SK-MEL-5 (cell line): ENCODE measurements at regions not wholly inside any gene's neighbourhood (a gene's known extent, or its start where the extent isn't known, plus 50 kb on each side); places are given as distances from the start of the nearest gene placed in this dataset.
"Not testable (repeated sequence)": the region's sequence is repeated elsewhere in the genome, so short reads cannot be mapped to it uniquely, and the experiment has no call there.

Experiments used
- DNase-seq: peaks from one replicate; pipeline ENCODE4 v3.0.0-alpha.2; 2016; ENCODE audit warnings: low read depth, low spot score
- in situ Hi-C: cut with HindIII; loops from 2 replicates; pipeline ENCODE4 v1.10.0; 2016; ENCODE audit warnings: low sequenced_read_pairs, high pct_unique_total_duplicates, low pct_unique_long_range_greater_than_20kb

DNA sequence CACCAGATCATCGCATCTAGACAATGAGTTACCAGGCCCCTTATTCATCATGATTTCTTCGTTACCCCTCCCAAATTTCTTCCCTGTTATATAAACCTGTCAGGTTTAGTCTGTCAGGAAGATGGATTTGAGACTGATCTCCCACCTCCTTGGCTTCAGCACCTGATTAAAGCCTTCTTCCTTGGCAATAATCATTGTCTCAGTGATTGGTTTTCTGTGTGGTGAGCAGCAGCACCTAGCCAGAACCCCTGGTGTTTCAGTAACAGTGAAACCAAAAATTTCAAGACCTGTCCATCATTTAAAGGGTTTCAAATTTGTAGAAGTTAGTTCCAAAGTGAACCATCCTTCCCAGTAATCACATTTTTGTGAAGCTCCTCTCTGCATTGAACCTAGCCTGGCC is 209.8 kb upstream of the GJE1 start:
- DNase-seq: no peak
- in situ Hi-C loops: no loop called here

DNA sequence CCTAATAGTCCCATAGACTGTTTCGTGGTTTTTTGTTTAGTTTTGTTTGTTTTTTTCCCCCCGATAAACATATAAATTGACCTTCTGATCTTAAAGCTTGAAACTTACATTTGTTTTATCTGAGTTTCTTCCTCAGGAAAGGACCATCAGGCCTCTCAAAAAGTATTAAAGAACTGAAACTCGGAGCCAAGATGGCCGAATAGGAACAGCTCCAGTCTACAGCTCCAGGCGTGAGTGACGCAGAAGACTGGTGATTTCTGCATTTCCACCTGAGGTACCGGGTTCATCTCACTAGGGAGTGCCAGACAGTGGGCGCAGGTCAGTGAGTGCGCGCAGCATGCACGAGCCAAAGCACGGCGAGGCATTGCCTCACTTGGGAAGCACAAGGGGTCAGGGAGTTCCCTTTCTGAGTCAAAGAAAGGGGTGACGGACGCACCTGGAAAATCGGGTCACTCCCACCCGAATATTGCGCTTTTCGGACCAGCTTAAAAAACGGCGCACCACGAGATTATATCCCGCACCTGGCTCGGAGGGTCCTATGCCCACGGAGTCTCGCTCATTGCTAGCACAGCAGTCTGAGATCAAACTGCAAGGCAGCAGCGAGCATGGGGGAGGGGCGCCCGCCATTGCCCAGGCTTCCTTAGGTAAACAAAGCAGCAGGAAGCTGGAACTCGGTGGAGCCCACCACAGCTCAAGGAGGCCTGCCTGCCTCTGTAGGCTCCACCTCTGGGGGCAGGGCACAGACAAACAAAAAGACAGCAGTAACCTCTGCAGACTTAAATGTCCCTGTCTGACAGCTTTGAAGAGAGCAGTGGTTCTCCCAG is 215.8 kb upstream of the GJE1 start:
- in situ Hi-C loops, DNase-seq: not testable (repeated sequence)

DNA sequence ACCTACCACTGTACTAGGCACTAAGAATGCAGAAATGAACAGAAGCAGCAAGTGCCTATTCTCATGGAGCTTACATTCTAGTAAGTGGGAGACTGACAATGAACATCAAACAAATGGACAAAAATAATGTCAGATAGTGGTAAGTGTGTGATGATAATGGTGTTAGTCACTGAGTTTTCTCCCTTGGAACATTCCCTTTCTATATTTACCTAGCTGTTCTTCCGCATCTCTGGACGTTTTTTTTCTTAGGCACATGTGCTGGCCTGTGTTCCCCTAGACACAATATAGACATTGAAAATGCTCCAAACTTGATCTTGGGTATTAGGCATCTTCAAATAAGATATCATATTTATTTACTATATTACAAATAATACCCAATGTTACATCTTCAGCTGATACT is 218.1 kb upstream of the GJE1 start:
- in situ Hi-C loops: no loop called here
- no peak for DNase-seq

DNA sequence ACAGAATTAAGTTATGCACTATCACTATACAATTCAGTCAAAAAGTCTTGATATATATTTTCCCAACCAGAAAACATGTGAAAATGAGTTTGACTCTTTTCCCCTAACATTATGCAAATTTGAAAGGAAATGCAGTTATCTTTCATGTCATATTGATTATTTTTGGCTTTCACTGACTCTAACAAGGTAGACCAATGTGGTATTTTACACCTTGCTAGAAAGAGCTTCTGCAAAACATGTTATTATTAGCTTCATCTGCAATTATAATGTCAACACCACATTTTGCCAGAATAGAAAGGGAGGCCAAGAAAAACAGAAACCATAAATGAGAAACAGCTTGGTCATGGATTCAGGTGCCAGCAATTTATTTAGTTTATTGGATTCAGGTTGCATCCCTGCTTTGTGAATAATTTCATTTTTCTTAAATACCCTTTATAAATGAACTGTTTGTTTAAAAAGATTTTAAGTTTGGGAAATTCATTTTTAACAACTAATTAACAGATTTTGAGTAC is 226.1 kb upstream of the GJE1 start:
- DNase-seq: no peak
- in situ Hi-C loops: no loop called here

DNA sequence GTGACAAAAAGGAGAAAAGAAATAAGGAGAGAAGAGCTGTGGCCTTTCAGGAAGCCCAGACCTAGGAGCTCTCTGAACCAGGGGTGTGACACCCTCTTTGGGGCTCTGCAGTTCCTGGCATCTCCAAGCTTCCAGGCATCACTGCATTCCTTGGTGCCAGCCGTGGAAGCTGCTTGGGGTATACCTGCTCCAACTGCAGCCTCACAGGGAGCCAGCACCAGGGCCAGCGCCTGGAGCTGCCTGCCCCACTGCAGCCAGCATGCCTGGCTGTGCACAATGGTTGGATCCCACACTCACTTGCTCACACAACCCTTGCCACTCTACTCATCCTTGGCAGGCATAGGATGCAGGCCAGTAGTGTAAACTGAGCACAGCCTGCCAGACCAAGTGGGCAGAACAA is 242.1 kb upstream of the GJE1 start:
- DNase-seq: no peak
- in situ Hi-C loops: no loop called here

DNA sequence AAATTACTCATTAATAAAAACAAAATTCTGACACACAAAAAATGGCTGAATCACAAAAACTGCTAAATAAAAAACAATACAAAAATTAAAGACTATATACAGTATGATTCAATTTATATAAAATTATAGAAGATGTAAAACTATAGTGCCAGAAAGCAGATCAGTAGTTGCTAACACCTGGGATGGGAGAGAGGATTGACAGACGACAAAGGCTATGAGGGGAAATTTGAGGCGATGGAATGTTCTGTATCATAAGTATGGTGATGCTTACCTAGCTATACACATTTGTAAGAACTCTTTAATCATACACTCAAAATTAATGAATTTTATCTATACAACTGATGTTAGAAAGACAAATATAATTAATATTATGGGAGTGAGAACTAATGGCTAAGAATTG is 247.9 kb upstream of the GJE1 start:
- DNase-seq: no peak
- in situ Hi-C loops: no loop called here

DNA sequence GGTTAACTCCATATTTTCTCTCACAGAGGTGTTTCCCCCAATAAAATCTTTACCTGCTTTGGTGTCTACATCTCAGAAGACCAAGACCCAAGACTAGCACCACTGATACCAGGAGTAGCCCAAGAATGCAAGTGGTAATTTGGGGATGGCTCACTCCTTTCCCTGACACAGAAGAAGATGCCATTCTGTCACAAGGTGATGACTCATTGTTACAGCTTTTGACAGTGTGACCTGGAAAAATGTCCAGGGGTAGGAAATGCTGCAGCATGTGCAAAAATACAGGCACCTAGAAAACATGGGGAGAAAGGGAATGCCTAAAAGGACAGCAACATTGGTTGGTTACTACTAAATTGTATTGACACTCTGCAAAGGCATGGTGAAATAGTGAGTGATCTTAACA is 254.0 kb upstream of the GJE1 start:
- no peak for DNase-seq
- in situ Hi-C loops: no loop called here

DNA sequence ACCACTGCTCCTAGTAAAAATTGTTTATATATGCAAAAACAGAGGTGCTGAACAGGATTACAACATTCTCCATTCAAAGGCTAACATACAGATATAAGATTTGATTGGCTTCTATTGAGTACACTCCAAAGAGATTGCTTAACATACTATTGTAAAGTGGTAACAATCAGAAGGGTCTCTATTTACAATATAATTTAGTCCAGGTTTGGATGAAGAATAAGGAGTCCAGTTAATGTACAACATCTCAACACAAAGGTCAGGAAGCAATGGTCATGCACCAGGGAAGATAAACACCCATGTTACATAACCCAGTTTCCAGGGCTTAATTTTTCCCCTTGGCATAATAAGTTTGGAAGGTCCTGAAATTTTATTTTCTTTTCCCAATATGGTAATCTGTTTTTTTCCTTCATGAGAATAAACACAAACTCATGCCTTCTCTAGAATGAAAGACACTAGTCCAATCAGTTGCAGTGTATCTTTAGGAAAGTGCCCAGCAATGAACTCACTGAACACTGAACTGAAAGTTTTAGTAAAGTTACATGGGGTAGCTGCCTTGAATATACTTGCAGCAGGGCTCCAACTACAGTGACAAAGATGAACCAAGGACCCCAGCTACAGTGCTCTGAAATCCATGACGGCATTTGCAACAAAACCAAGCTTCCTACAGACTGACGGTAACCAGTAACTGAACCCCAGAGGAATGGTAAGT is 255.3 kb upstream of the GJE1 start:
- in situ Hi-C loops: no loop called here
- no peak for DNase-seq

DNA sequence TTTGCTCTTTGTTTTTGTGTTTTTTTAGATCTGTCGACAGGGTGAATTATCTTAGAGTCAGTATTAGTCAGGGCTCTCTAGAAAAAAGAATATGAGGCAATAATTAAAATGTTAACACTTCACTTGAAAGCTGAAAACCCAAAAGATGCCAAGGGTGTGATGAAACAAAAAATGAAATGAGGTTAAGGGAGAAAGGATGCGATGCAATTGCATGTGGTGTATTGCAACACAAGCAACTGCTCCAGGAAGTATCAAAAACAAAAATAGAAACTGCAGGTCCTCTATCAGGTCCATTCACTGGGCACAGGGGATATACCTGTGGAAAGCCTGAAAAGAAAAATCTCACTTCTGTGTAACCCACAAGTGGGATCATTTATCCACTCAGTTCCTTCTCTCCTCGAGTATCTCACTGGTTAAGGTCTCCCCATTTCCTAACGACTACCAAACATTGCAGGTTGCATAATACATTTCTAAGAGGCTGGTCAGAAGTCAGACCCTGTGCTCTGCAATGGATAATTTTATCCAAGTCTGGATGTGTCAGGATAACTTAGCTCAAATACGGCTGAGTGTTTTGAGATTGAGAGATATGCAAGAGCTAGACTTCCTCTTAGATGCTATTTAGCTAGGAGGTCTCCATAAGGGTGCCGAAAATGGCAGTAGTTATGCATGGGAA is 257.7 kb upstream of the GJE1 start:
- no peak for DNase-seq
- in situ Hi-C loops: no loop called here

DNA sequence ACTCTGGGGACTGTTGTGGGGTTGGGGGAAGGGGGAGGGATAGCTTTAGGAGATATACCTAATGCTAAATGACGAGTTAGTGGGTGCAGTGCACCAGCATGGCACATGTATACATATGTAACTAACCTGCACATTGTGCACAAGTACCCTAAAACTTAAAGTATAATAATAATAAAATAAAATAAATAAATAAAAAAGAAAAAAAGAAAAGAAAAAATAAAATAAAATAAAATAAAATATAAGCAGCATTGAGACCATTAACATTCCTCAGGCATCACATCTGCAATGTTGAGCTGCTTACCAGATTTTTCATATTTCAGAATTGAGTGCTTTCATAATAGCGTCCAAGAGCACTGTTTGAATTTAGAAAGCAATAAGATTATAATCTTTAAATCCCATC is 263.2 kb upstream of the GJE1 start:
- DNase-seq: not testable (repeated sequence)

DNA sequence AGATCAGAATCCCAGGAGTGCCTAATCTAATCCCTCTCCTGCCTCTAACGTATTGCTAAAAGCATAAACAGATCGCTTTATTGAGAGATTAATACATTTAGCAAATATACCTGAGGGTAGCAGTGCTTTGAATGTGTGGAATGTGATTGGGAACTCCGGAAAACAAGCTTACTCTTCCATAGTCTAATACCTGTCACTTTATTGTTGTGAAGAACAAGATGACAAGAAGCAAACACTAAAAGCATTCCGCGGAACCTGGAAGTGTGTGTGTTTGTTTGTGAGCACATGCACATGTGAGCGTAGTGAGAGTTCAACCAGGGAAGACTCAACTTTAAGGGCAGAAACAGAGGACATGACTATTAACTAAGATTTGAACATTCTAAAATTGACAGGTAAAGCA is 265.0 kb upstream of the GJE1 start:
- in situ Hi-C loops: no loop called here
- no peak for DNase-seq

More for the DNA sequence above, 263.2 kb upstream of the GJE1 start:
- in situ Hi-C loops: not testable (repeated sequence)

DNA sequence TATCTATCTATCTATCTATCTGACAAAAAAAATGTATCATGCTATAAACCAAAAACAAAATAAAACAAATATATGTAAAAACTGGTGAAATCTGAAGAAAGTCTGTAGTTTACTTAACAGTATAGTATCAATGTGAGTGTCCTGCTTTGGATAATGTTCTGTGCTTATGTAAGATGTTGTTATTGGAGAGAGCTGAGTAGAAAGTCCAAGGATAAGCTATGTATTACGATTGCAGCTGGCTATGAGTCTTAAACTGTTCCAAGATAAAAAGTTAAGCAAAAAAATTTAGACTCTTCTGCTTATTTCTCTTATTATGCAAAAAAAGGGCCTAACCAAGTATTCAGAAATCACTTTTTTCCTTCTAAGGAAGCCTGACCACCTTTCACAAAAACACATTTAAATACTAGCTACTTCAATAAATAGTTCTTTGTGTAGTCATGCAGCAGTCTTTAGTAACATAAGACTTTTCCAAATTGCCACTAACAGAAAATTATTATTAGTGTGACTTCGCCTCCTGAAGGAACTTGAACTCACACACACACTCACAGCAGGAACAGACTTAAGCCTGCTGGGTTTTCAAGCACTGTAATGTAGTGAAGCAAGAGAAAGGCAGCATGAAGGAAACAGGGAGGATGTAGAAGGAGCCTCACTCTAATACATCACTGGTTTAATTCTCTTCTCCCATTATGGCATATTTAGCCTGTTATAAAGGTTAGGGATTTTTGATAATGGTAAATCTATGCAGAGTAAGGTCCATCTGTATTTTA is 265.8 kb upstream of the GJE1 start:
- DNase-seq: no peak

DNA sequence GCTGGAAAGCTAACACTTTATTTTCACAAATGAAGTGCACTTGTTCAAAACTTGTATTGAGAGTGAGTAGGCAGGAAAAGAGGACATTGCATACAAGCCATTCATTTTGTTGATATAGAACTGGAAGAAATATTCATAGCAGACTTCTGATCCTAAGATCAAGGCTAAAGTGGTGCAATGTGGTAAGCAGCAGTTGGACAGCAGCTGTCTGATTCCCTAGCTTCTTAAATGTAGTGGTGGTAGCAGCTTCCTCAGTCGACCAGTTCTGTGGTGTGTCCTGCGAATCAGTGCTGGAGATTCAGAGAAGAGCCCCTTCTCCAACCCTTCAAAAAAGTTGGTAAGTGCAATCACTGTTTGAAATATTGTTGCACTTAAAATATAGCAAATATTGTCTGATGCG is 281.7 kb upstream of the GJE1 start:
- in situ Hi-C loops: no loop called here
- DNase-seq: no peak

More for the DNA sequence above, 265.8 kb upstream of the GJE1 start:
- in situ Hi-C loops: no loop called here

DNA sequence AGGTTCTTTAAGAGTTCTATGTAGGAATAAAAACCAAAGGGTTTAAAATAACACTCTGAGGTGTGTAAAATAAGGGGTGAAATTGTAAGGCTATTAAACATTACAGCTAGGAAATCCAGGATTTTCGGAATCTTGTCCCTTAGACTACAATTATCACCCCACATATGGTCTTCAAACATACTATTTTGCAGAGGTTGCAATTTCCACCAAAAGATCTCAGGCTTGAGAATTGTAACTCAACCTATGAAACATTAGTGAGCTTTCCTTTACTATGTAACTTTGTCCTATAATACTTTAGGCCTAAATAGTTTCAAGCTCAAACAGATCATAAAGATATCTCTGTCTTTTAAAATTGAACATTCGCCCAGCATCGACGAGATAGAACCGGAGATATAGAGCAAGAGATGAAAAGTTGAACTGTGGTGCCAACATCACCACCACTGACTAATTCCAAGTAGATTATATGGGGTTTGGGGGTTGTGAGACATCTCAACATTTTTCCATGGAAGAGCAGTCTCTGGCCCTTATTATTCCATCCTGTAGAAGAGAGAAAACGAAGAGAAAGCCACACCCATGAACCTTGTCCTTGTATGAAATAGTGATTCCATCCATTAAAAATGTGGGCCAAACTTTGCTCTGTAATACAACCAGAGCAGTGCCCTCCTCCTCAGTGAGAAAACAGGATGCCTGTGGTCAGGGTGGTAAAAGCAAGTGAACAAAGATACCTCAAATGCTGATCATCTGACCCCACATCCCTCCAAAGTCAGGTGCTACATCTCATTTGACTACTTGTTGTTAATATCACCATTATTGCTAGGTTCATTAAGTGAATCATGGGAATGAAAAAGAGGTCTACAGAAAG is 284.5 kb upstream of the GJE1 start:
- DNase-seq: peak; percentile 16
- in situ Hi-C loops: no loop called here

DNA sequence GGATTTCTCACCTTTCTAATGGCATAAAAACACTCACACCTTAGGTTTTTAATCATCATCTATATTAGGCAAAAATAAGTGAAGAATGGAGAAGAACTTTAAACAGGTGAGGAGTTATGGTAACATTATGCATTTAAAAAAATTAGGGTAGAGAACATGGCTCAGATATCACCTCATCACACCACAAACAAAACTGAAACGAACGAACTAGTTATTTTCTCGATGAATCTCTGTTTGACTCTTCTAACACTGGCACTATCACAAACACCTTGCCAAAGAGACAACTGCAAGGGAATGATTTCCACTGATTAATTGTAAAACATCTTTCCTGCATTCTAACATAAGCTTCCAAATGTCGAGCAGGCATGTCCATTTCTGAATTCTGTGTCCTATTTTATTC is 286.1 kb upstream of the GJE1 start:
- no peak for DNase-seq
- in situ Hi-C loops: no loop called here

DNA sequence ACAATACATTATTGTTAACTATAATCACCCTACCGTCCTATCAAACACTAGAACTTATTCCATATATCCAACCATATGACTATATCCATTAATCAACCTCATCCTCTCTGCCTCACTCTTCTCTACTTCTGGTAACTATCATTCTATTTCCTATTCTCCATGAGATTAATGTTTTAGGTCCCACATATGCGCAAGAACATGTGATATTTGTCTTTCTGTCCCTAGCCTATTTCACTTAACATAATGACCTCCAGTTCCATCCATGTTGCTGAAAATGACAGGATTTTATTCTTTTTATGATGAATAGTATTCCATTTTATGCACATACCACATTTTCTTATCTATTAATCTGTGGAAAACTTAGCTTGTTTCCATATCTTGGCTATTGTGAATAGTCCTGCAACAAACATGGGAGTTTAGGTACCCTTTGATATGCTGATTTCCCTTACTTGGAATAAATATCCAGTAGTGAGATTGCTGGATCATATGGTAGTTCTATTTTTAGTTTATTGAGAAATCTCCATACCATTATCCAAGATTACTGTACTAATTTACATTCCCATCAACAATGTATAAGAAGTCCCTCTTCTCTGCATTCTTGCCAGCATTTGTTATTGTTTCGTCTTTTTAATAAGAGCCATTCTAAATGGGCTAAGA is 289.4 kb upstream of the GJE1 start:
- in situ Hi-C loops: no loop called here
- DNase-seq: no peak
